ENCODE measurements at regions not wholly inside any gene's neighbourhood (a gene's known extent, or its start where the extent isn't known, plus 50 kb on each side); places are given as distances from the start of the nearest gene placed in this dataset.

DNA sequence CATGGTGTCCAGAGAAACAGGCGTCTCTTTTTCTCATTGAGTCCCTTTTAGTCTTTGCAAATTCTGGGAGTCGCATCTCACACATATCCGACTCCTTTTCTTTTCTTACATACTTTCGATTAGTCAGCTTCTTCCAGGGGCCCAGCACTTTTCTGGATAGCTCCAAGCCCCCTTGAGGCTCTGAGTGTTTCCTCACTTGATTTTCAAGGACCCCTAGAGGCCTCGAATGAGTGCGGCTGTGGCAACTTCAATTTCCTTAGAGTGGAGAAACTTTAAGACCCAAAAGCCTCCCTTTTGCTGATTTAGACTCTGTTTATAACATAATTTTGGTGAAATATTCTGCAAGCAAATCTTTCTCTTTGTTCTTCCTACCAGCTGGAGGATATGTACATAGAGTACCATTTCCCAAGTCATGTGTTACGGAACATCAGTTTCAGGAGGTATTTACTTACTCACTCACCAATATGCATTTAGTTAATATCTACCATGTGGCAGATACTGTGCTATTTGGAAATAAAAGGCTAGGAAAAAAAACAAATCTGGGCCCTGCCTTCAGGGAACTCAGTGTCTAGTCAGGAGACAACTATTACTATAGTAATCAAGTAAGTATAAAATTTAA, 555.2 kb downstream of the REEP3 start:
- Mint-ChIP-seq H3K27ac (no peak overlapping the region), H3K9me3 (peaks cover 4% of the 10 kb centered on the region), H3K27me3 (peaks cover 2 to 9% of the 10 kb centered on the region in 2 donors), H3K4me1 (ENCODE audit: low read depth in 2 of 2) (no peaks in the 10 kb centered on the region), H3K36me3 (no peaks in the 10 kb centered on the region), H3K4me3 (no peak overlapping the region)
- DNase-seq (ENCODE audit: low spot score) (no peak), ATAC-seq (no peak)

DNA sequence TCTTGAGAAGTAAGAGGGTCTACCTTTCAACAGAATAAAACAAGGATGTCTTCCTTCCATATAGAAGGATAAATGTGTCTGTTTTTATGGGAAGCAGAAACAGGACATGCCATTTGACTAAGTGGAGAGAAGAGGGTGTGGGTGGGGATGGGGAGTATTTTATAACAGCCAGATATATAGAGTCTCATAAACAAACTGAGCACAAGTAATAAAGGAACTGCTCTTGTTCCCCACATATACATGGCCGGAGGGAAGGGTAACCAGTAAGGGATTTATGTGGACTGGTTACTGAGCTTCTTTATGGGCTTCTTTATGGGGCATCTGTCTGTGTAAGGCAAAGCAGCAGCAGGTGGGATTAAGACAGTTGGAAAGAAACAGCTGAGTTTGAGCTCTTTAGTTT, 558.1 kb downstream of the REEP3 start:
- H3K4me1 Mint-ChIP-seq (ENCODE audit: low read depth in 2 of 2) = no peaks in the 10 kb centered on the region
- ATAC-seq (no peak), DNase-seq (ENCODE audit: low spot score) (no peak)
- peaks cover 2 to 9% of the 10 kb centered on the region in 2 donors for H3K27me3 Mint-ChIP-seq
- no peak overlapping the region for H3K27ac Mint-ChIP-seq
- H3K36me3 Mint-ChIP-seq = no peaks in the 10 kb centered on the region
- H3K9me3 Mint-ChIP-seq = peaks cover 4% of the 10 kb centered on the region
- no peak overlapping the region for H3K4me3 Mint-ChIP-seq

DNA sequence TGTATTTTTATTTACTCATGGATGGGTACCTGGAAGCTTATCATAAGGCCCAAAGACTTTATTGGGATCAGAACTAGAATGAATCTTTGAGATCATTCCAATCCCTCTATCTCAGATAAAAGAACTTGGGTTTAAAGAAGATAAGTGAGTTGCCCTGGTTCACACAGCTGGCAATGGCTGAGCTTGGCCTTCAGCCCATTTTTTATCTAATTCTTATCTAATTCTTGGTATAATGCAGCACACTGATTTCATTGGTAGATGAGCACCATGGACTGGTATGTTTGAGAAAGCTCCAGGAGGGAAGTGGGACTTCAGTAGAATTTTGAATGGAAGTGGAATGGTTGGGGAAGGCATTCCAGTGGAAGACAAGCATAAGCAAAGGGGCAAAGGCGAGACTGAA, 558.9 kb downstream of the REEP3 start:
- H3K9me3 Mint-ChIP-seq = peaks cover under 1% of the 10 kb centered on the region
- H3K4me3 Mint-ChIP-seq = no peak overlapping the region
- ATAC-seq (no peak), DNase-seq (ENCODE audit: low spot score) (no peak)
- peaks cover 2 to 9% of the 10 kb centered on the region in 2 donors for H3K27me3 Mint-ChIP-seq
- H3K4me1 Mint-ChIP-seq (ENCODE audit: low read depth in 2 of 2) = no peaks in the 10 kb centered on the region
- H3K36me3 Mint-ChIP-seq = no peaks in the 10 kb centered on the region
- no peak overlapping the region for H3K27ac Mint-ChIP-seq

GRCh38 chr10:64081947-64082482, 560.8 kb downstream of the REEP3 start:
- Mint-ChIP-seq H3K36me3 (no peaks in the 10 kb centered on the region), H3K4me1 (ENCODE audit: low read depth in 2 of 2) (no peaks in the 10 kb centered on the region), H3K9me3 (no peaks in the 10 kb centered on the region), H3K27me3 (peaks cover 2 to 9% of the 10 kb centered on the region in 2 donors), H3K4me3 (no peak overlapping the region), H3K27ac (no peak overlapping the region)
- ATAC-seq (no peak), DNase-seq (ENCODE audit: low spot score) (no peak)

DNA sequence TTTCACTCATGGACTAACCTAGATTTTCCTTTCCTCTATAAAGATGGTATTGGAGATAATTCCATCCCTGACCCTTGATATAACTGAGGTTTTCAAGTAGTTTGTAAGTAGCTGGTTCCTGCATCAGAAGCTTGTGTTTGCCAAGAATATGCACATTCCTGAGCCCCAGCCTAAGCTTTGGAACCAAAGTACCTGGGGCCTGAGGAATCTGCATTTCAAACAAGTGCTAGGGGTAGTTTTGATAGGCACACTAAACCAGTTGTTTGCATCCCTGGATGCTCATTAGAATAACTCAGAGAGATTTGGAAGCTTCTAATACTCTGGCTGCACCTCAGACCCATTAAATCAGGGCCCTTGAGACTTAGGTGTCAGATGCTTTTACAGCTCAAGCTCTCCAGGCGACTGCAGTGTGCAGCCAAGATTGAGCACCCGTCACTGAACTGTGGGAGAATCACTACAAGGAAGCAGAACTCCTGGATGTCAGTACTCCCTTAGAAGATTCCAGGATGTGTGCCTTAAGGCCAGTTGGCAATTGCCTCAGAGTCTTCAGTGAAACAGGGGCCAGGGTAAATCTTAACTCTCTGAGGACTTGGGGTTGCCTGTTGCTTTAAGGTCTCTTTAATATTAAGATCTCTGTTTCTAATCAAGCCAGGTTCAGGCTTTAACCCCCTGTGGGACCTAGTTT, 565.0 kb downstream of the REEP3 start:
- H3K9me3 Mint-ChIP-seq = no peaks in the 10 kb centered on the region
- DNase-seq (ENCODE audit: low spot score) (no peak), ATAC-seq (no peak)
- no peaks in the 10 kb centered on the region for H3K4me1 Mint-ChIP-seq (ENCODE audit: low read depth in 2 of 2)
- no peak overlapping the region for H3K27ac Mint-ChIP-seq
- no peak overlapping the region for H3K4me3 Mint-ChIP-seq
- no peaks in the 10 kb centered on the region for H3K27me3 Mint-ChIP-seq
- no peaks in the 10 kb centered on the region for H3K36me3 Mint-ChIP-seq

DNA sequence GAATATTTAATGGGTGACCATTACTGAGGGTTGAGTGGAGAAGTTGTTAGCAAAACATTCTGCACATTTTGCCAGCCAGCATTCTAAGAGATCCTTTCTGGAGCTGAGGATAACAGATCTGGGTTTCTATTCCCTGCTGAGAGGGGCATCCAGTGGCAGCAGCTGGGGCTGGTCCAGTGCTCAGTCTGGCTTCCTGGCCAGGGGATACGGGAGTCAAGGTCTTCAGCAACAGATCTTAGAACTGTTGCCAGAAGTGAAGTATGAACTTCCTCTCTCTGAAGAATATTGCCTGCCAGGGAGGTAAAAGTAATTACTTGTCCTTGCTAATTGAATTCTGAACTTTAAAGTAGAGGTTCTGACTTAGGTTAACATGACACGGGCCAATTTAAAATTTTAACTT, 568.4 kb downstream of the REEP3 start:
- no peaks in the 10 kb centered on the region for H3K4me1 Mint-ChIP-seq (ENCODE audit: low read depth in 2 of 2)
- no peak overlapping the region for H3K4me3 Mint-ChIP-seq
- DNase-seq (ENCODE audit: low spot score) (no peak), ATAC-seq (no peak)
- H3K27ac Mint-ChIP-seq = no peak overlapping the region
- no peaks in the 10 kb centered on the region for H3K27me3 Mint-ChIP-seq
- no peaks in the 10 kb centered on the region for H3K9me3 Mint-ChIP-seq
- no peaks in the 10 kb centered on the region for H3K36me3 Mint-ChIP-seq

GRCh38 chr10:64090865-64091264, 569.7 kb downstream of the REEP3 start:
- H3K4me3 Mint-ChIP-seq = no peak overlapping the region
- no peak overlapping the region for H3K27ac Mint-ChIP-seq
- no peaks in the 10 kb centered on the region for H3K36me3 Mint-ChIP-seq
- no peaks in the 10 kb centered on the region for H3K27me3 Mint-ChIP-seq
- H3K4me1 Mint-ChIP-seq (ENCODE audit: low read depth in 2 of 2) = no peaks in the 10 kb centered on the region
- H3K9me3 Mint-ChIP-seq = no peaks in the 10 kb centered on the region
- no peak for DNase-seq (ENCODE audit: low spot score)
- ATAC-seq = no peak

GRCh38 chr10:64091897-64092296, 570.7 kb downstream of the REEP3 start:
- Mint-ChIP-seq H3K9me3 (no peaks in the 10 kb centered on the region), H3K27ac (no peak overlapping the region), H3K27me3 (no peaks in the 10 kb centered on the region), H3K4me1 (ENCODE audit: low read depth in 2 of 2) (no peaks in the 10 kb centered on the region), H3K36me3 (no peaks in the 10 kb centered on the region), H3K4me3 (no peak overlapping the region)
- DNase-seq (ENCODE audit: low spot score) = no peak
- no peak for ATAC-seq

- Mint-ChIP-seq H3K9me3 (no peaks in the 10 kb centered on the region), H3K27me3 (no peaks in the 10 kb centered on the region), H3K4me3 (no peak overlapping the region), H3K4me1 (ENCODE audit: low read depth in 2 of 2) (no peaks in the 10 kb centered on the region), H3K36me3 (no peaks in the 10 kb centered on the region), H3K27ac (no peak overlapping the region)
- ATAC-seq (no peak), DNase-seq (ENCODE audit: low spot score) (no peak)
Observed at GRCh38 chr10:64093304-64093703, 572.1 kb downstream of the REEP3 start.

DNA sequence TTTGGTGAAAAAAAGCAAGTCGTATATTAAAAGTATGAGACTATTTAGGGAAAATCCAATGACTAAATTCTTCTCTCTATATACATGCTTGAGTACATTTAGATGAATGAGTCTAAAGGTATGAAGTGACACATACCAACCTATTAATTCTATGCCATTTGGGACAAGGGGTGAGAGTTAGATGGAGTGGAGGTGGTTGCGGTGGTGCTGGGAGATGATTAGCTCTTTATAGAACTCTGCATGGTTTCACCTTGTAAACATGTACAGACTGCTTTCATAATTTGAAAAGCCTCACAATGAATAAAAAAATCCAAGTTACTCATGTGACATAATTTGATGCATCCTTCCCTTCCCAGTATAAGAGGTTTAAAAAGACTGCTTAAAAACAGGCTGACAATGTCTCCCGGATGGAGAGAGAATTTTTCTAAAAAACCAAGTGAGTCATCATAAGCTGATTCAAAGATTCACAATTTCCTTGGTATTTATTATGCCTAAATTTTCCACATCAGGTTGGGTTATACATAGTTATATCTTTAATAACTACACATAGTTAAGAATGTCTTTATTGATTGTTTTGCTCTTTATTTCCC, 572.8 kb downstream of the REEP3 start:
- Mint-ChIP-seq H3K27me3 (no peaks in the 10 kb centered on the region), H3K4me1 (ENCODE audit: low read depth in 2 of 2) (no peaks in the 10 kb centered on the region), H3K36me3 (no peaks in the 10 kb centered on the region), H3K27ac (no peak overlapping the region), H3K4me3 (no peak overlapping the region), H3K9me3 (no peaks in the 10 kb centered on the region)
- DNase-seq (ENCODE audit: low spot score) (no peak), ATAC-seq (no peak)

- H3K36me3 Mint-ChIP-seq = no peaks in the 10 kb centered on the region
- H3K4me3 Mint-ChIP-seq = no peak overlapping the region
- no peaks in the 10 kb centered on the region for H3K9me3 Mint-ChIP-seq
- H3K4me1 Mint-ChIP-seq (ENCODE audit: low read depth in 2 of 2) = no peaks in the 10 kb centered on the region
- no peak for DNase-seq (ENCODE audit: low spot score)
- no peak overlapping the region for H3K27ac Mint-ChIP-seq
- H3K27me3 Mint-ChIP-seq = no peaks in the 10 kb centered on the region
- ATAC-seq = no peak
Observed at GRCh38 chr10:64096941-64097340, 575.7 kb downstream of the REEP3 start.

- ATAC-seq (no peak), DNase-seq (ENCODE audit: low spot score) (no peak)
- Mint-ChIP-seq H3K4me1 (ENCODE audit: low read depth in 2 of 2) (no peaks in the 10 kb centered on the region), H3K9me3 (no peaks in the 10 kb centered on the region), H3K27ac (no peak overlapping the region), H3K36me3 (no peaks in the 10 kb centered on the region), H3K27me3 (no peaks in the 10 kb centered on the region), H3K4me3 (no peak overlapping the region)
Observed at GRCh38 chr10:64097391-64098122, 576.4 kb downstream of the REEP3 start.

- Mint-ChIP-seq H3K36me3 (no peaks in the 10 kb centered on the region), H3K4me1 (ENCODE audit: low read depth in 2 of 2) (no peaks in the 10 kb centered on the region), H3K27ac (no peak overlapping the region), H3K4me3 (no peak overlapping the region), H3K9me3 (no peaks in the 10 kb centered on the region), H3K27me3 (no peaks in the 10 kb centered on the region)
- ATAC-seq (no peak), DNase-seq (ENCODE audit: low spot score) (no peak)
Observed at GRCh38 chr10:64098994-64099393, 577.8 kb downstream of the REEP3 start.

Measured in natural killer cell treated with Interleukin-12 subunit alpha and Interleukin-12 subunit beta and Interleukin-15 and Interleukin-18, amount 100 ng/mL, for 72 hours (primary cell).